ENCODE measurements at regions not wholly inside any gene's neighbourhood (a gene's known extent, or its start where the extent isn't known, plus 50 kb on each side); places are given as distances from the start of the nearest gene placed in this dataset.

- no TSS peak for BruUV-seq (replicated peaks)
Observed at GRCh38 chr14:22500954-22501726, 87.9 kb downstream of the DAD1 start.

GRCh38 chr14:22500525-22500924 lies 88.5 kb downstream of the DAD1 start:
- no peak for DNase-seq (ENCODE audit: low spot score)
- Histone ChIP-seq H3K4me3 (replicated peaks in 1 of 3; ENCODE audit: insufficient read depth in 1 of 3, low read depth in 2 of 3, low read length in 3 of 3) (no peak overlapping the region), H3K27me3 (ENCODE audit: control insufficient read depth in 1 of 2, insufficient read depth in 2 of 2, low read length in 2 of 2) (peaks cover 2 to 26% of the 10 kb centered on the region in 2 experiments; a peak in 4 of 5 replicates), H3K9me3 (ENCODE audit: low read length) (no peaks in the 10 kb centered on the region), H3K79me2 (ENCODE audit: insufficient read depth, low read length) (no peaks in the 10 kb centered on the region), H3K9ac (ENCODE audit: insufficient read depth, low read depth, low read length) (no peak overlapping the region), H3K4me2 (ENCODE audit: low read depth, low read length) (no peak overlapping the region), H3K4me1 (ENCODE audit: insufficient read depth, low read length) (no peaks in the 10 kb centered on the region), H2AFZ (ENCODE audit: low read length) (no peak overlapping the region), H4K20me1 (ENCODE audit: insufficient read depth, low read length) (no peaks in the 10 kb centered on the region), H3K36me3 (replicated peaks in 1 of 2; ENCODE audit: control insufficient read depth in 1 of 2, insufficient read depth in 2 of 2, low read length in 2 of 2) (no peaks in the 10 kb centered on the region), H3K27ac (ENCODE audit: extremely low read length, insufficient read depth, low read length) (no peak overlapping the region)
- BruUV-seq (replicated peaks): no TSS peak
- POLR2A ChIA-PET: no interaction called here
- intact Hi-C loops (cut with micrococcal nuclease; ENCODE audit: unreplicated experiment): no loop called here
- FAIRE-seq: no peak
- 2% methylated on average over 2 of the region's 2 CpGs for WGBS (ENCODE audit: low lambda C conversion rate)
- CTCF ChIA-PET (ENCODE audit: low intra/inter-chr PET ratio, low total read pairs): no interaction called here
- in situ Hi-C loops (cut with HindIII; ENCODE audit: extremely low pct_ligation_motif_present, low pct_unique_long_range_greater_than_20kb): no loop called here
- ATAC-seq: no peak
- TF ChIP-seq ZNF652 (CRISPR knock-in tag; IDR thresholded peaks at IDR 0.05; ENCODE audit: borderline replicate concordance, low read depth) (no peak), ATRX (CRISPR knock-in tag; IDR thresholded peaks at IDR 0.05; ENCODE audit: borderline replicate concordance) (no peak), POLR2G (IDR thresholded peaks at IDR 0.05; ENCODE audit: low read depth, low read length) (no peak), KLF15 (CRISPR knock-in tag; IDR thresholded peaks at IDR 0.05; ENCODE audit: borderline replicate concordance) (no peak), ZNF768 (CRISPR knock-in tag; IDR thresholded peaks at IDR 0.05) (no peak), ZGPAT (CRISPR knock-in tag; IDR thresholded peaks at IDR 0.05) (no peak), ETV5 (CRISPR knock-in tag; IDR thresholded peaks at IDR 0.05; ENCODE audit: borderline replicate concordance) (no peak), ARNT2 (CRISPR knock-in tag; IDR thresholded peaks at IDR 0.05; ENCODE audit: low read depth) (no peak), HMGA1 (CRISPR knock-in tag; conservative IDR thresholded peaks at IDR 0.05) (no peak), FOXC1 (CRISPR knock-in tag; IDR thresholded peaks at IDR 0.05; ENCODE audit: borderline replicate concordance) (no peak), TBX2 (CRISPR knock-in tag; IDR thresholded peaks at IDR 0.05; ENCODE audit: borderline replicate concordance) (no peak), HNRNPUL1 (IDR thresholded peaks at IDR 0.05; ENCODE audit: low read depth, low read length) (no peak), MEIS2 (CRISPR knock-in tag; IDR thresholded peaks at IDR 0.05) (no peak)

More at GRCh38 chr14:22500954-22501726, 87.9 kb downstream of the DAD1 start:
- POLR2A ChIA-PET: no interaction called here
- H3K4me2 ChIP-seq (ENCODE audit: low read depth, low read length): no peak overlapping the region
- H3K9me3 ChIP-seq (ENCODE audit: low read length): no peaks in the 10 kb centered on the region
- no peak overlapping the region for H2AFZ ChIP-seq (ENCODE audit: low read length)
- CTCF ChIA-PET (ENCODE audit: low intra/inter-chr PET ratio, low total read pairs): no interaction called here
- 14% methylated on average over 10 of the region's 10 CpGs for WGBS (ENCODE audit: low lambda C conversion rate)
- no peaks in the 10 kb centered on the region for H3K36me3 ChIP-seq (replicated peaks in 1 of 2; ENCODE audit: control insufficient read depth in 1 of 2, insufficient read depth in 2 of 2, low read length in 2 of 2)
- H4K20me1 ChIP-seq (ENCODE audit: insufficient read depth, low read length): no peaks in the 10 kb centered on the region
- no peak for TF ChIP-seq HDAC2 (CRISPR knock-in tag; IDR thresholded peaks at IDR 0.05)
- no peak for TF ChIP-seq ZNF724P (CRISPR knock-in tag; IDR thresholded peaks at IDR 0.05; ENCODE audit: borderline replicate concordance)
- no peak for TF ChIP-seq ADNP (CRISPR knock-in tag; IDR thresholded peaks at IDR 0.05)
- TF ChIP-seq GLI4 (CRISPR knock-in tag; IDR thresholded peaks at IDR 0.05; ENCODE audit: borderline replicate concordance): no peak
- no peak for TF ChIP-seq ZSCAN31 (CRISPR knock-in tag; IDR thresholded peaks at IDR 0.05; ENCODE audit: low read depth)
- TF ChIP-seq CBFB (CRISPR knock-in tag; IDR thresholded peaks at IDR 0.05): no peak
- TF ChIP-seq ZNF740 (CRISPR knock-in tag; IDR thresholded peaks at IDR 0.05): no peak
- no peak for TF ChIP-seq ZNF550 (CRISPR knock-in tag; IDR thresholded peaks at IDR 0.05; ENCODE audit: borderline replicate concordance)
- no peak for TF ChIP-seq ZFP1 (CRISPR knock-in tag; IDR thresholded peaks at IDR 0.05)
- no peak for TF ChIP-seq ZFP90 (CRISPR knock-in tag; IDR thresholded peaks at IDR 0.05; ENCODE audit: borderline replicate concordance)
- TF ChIP-seq ZNF441 (CRISPR knock-in tag; IDR thresholded peaks at IDR 0.05; ENCODE audit: borderline replicate concordance): no peak
- no peak for TF ChIP-seq ARNT (IDR thresholded peaks at IDR 0.05)
- no peak for TF ChIP-seq EED (CRISPR knock-in tag; IDR thresholded peaks at IDR 0.05)
- TF ChIP-seq ZNF138 (CRISPR knock-in tag; IDR thresholded peaks at IDR 0.05; ENCODE audit: low read depth): no peak
- peaks cover 2 to 30% of the 10 kb centered on the region in 2 experiments; a peak in 4 of 5 replicates for H3K27me3 ChIP-seq (ENCODE audit: control insufficient read depth in 1 of 2, insufficient read depth in 2 of 2, low read length in 2 of 2)
- no peak overlapping the region for H3K27ac ChIP-seq (ENCODE audit: extremely low read length, insufficient read depth, low read length)
- intact Hi-C loops (cut with micrococcal nuclease; ENCODE audit: unreplicated experiment) (no loop called here), in situ Hi-C loops (cut with HindIII; ENCODE audit: extremely low pct_ligation_motif_present, low pct_unique_long_range_greater_than_20kb) (no loop called here)
- FAIRE-seq (no peak), DNase-seq (ENCODE audit: low spot score) (no peak), ATAC-seq (no peak; the same call in 2 of the 3 replicates)
- H3K9ac ChIP-seq (ENCODE audit: insufficient read depth, low read depth, low read length): no peak overlapping the region
- no peaks in the 10 kb centered on the region for H3K79me2 ChIP-seq (ENCODE audit: insufficient read depth, low read length)
- H3K4me1 ChIP-seq (ENCODE audit: insufficient read depth, low read length): no peaks in the 10 kb centered on the region
- H3K4me3 ChIP-seq (replicated peaks in 1 of 3; ENCODE audit: insufficient read depth in 1 of 3, low read depth in 2 of 3, low read length in 3 of 3): no peak overlapping the region

Measured in HepG2 (cell line).